ENCODE measurements at regions not wholly inside any gene's neighbourhood (a gene's known extent, or its start where the extent isn't known, plus 50 kb on each side); places are given as distances from the start of the nearest gene placed in this dataset.
"Not testable (repeated sequence)": the region's sequence is repeated elsewhere in the genome, so short reads cannot be mapped to it uniquely, and the experiment has no call there.

GRCh38 chr16:26497896-26498295 is 568.8 kb upstream of the C16orf82 start:
- DNase-seq (ENCODE audit: low read depth in 2 of 2), result no peak

GRCh38 chr16:26500326-26500725 is 566.4 kb upstream of the C16orf82 start:
- no peak for DNase-seq (ENCODE audit: low read depth in 2 of 2)

GRCh38 chr16:26505496-26505895 is 561.2 kb upstream of the C16orf82 start:
- no peak for DNase-seq (ENCODE audit: low read depth in 2 of 2)

- DNase-seq (ENCODE audit: low read depth in 2 of 2), result not testable (repeated sequence)
Observed at GRCh38 chr16:26508946-26509345, 557.8 kb upstream of the C16orf82 start.

- no peak for DNase-seq (ENCODE audit: low read depth in 2 of 2)
Observed at GRCh38 chr16:26510924-26511323, 555.8 kb upstream of the C16orf82 start.

GRCh38 chr16:26511463-26511862 is 555.3 kb upstream of the C16orf82 start:
- DNase-seq (ENCODE audit: low read depth in 2 of 2), result no peak

- DNase-seq (ENCODE audit: low read depth in 2 of 2), result no peak
Observed at GRCh38 chr16:26521626-26522025, 545.1 kb upstream of the C16orf82 start.

GRCh38 chr16:26524281-26524680 is 542.4 kb upstream of the C16orf82 start:
- no peak for DNase-seq (ENCODE audit: low read depth in 2 of 2)

- DNase-seq (ENCODE audit: low read depth in 2 of 2), result no peak
Observed at GRCh38 chr16:26524846-26525245, 541.9 kb upstream of the C16orf82 start.

- DNase-seq (ENCODE audit: low read depth in 2 of 2), result no peak
Observed at GRCh38 chr16:26525856-26526255, 540.9 kb upstream of the C16orf82 start.

- no peak for DNase-seq (ENCODE audit: low read depth in 2 of 2)
Observed at GRCh38 chr16:26526633-26527032, 540.1 kb upstream of the C16orf82 start.

GRCh38 chr16:26530584-26531289 is 536.0 kb upstream of the C16orf82 start:
- no peak for DNase-seq (ENCODE audit: low read depth in 2 of 2)

- DNase-seq (ENCODE audit: low read depth in 2 of 2), result no peak
Observed at GRCh38 chr16:26531290-26531730, 535.4 kb upstream of the C16orf82 start.

GRCh38 chr16:26532456-26532855 is 534.3 kb upstream of the C16orf82 start:
- DNase-seq (ENCODE audit: low read depth in 2 of 2), result no peak

- no peak for DNase-seq (ENCODE audit: low read depth in 2 of 2)
Observed at GRCh38 chr16:26542198-26542597, 524.5 kb upstream of the C16orf82 start.

- no peak for DNase-seq (ENCODE audit: low read depth in 2 of 2)
Observed at GRCh38 chr16:26546573-26546972, 520.2 kb upstream of the C16orf82 start.

- DNase-seq (ENCODE audit: low read depth in 2 of 2), result no peak
Observed at GRCh38 chr16:26547681-26548080, 519.0 kb upstream of the C16orf82 start.

- DNase-seq (ENCODE audit: low read depth in 2 of 2), result no peak
Observed at GRCh38 chr16:26550111-26550610, 516.6 kb upstream of the C16orf82 start.

- no peak for DNase-seq (ENCODE audit: low read depth in 2 of 2)
Observed at GRCh38 chr16:26554030-26554429, 512.7 kb upstream of the C16orf82 start.

- no peak for DNase-seq (ENCODE audit: low read depth in 2 of 2)
Observed at GRCh38 chr16:26561303-26561702, 505.4 kb upstream of the C16orf82 start.

- no peak for DNase-seq (ENCODE audit: low read depth in 2 of 2)
Observed at GRCh38 chr16:26563018-26563417, 503.7 kb upstream of the C16orf82 start.

- no peak for DNase-seq (ENCODE audit: low read depth in 2 of 2)
Observed at GRCh38 chr16:26567356-26567755, 499.4 kb upstream of the C16orf82 start.

- no peak for DNase-seq (ENCODE audit: low read depth in 2 of 2)
Observed at GRCh38 chr16:26569793-26570192, 496.9 kb upstream of the C16orf82 start.

GRCh38 chr16:26578748-26579147 is 488.0 kb upstream of the C16orf82 start:
- no peak for DNase-seq (ENCODE audit: low read depth in 2 of 2)

All from stimulated activated CD4-positive, alpha-beta T cell treated with anti-CD3 and anti-CD28 coated beads, Interleukin-1b, Interleukin-23, amount 100 ng/mL, for 4 hours (primary cell).